Neuronal stem cell (in vitro differentiated cells): ENCODE measurements at regions not wholly inside any gene's neighbourhood (a gene's known extent, or its start where the extent isn't known, plus 50 kb on each side); places are given as distances from the start of the nearest gene placed in this dataset.

Experiments
- DNase-seq: peaks from one replicate; pipeline ENCODE4 v3.0.0-alpha.2; 2013; ENCODE audit warnings: low spot score
- H2AFZ ChIP-seq: one replicate; pipeline ENCODE4 v1.6.1; 2013; ENCODE audit warnings: mild to moderate bottlenecking, low read length, inconsistent platforms
- H2AK5ac ChIP-seq: 2 replicates; pipeline ENCODE4 v1.6.1; 2013; ENCODE audit warnings: low read depth, mild to moderate bottlenecking, inconsistent platforms, low read length, moderate library complexity, mixed read lengths
- H2BK120ac ChIP-seq: 2 replicates; pipeline ENCODE4 v1.6.1; 2013; ENCODE audit warnings: low read depth, mild to moderate bottlenecking, inconsistent platforms, low read length, moderate library complexity, mixed read lengths
- H2BK12ac ChIP-seq: one replicate; pipeline ENCODE4 v1.6.1; 2013; ENCODE audit warnings: low read length, inconsistent platforms
- H2BK15ac ChIP-seq: 2 replicates; pipeline ENCODE4 v1.6.1; 2013; ENCODE audit warnings: mild to moderate bottlenecking, low read length, inconsistent platforms, mixed read lengths
- H2BK5ac ChIP-seq: one replicate; pipeline ENCODE4 v1.6.1; 2013; ENCODE audit warnings: inconsistent platforms, mild to moderate bottlenecking, low read length, moderate library complexity
- H3K14ac ChIP-seq: one replicate; pipeline ENCODE4 v1.6.1; 2013; ENCODE audit warnings: low read length, inconsistent platforms
- H3K18ac ChIP-seq: 2 replicates; pipeline ENCODE4 v1.6.1; 2013; ENCODE audit warnings: low read length, inconsistent platforms
- H3K23ac ChIP-seq: 2 replicates; pipeline ENCODE4 v1.6.1; 2013; ENCODE audit warnings: low read depth, mild to moderate bottlenecking, mixed read lengths, low read length, inconsistent platforms; ENCODE audit not compliant: poor library complexity
- H3K27ac ChIP-seq: replicated peaks from 3 replicates; pipeline ENCODE4 v1.5.1; 2013; ENCODE audit warnings: low read length, inconsistent platforms
- H3K27me3 ChIP-seq, 3 experiments: 2 replicates each; pipeline ENCODE4 v1.6.1; 2013; ENCODE audit warnings: low read length in 3 of 3, mild to moderate bottlenecking in 2 of 3, inconsistent platforms in 1 of 3, low read depth in 1 of 3, mixed read lengths in 1 of 3, moderate library complexity in 1 of 3; ENCODE audit not compliant: control insufficient read depth in 3 of 3, insufficient read depth in 3 of 3
- H3K36me3 ChIP-seq, 2 donors: replicated peaks in 1 of 2; 2 replicates each; pipeline ENCODE4 v1.6.1; 2013; ENCODE audit warnings: low read length in 2 of 2; ENCODE audit not compliant: control insufficient read depth in 2 of 2, insufficient read depth in 2 of 2
- H3K4ac ChIP-seq: 2 replicates; pipeline ENCODE4 v1.6.1; 2013; ENCODE audit warnings: inconsistent platforms, mild to moderate bottlenecking, low read length, moderate library complexity
- H3K4me1 ChIP-seq, 2 donors: 1 replicate in 1 of 2; 2 replicates in 1 of 2; pipeline ENCODE4 v1.6.1; 2013; ENCODE audit warnings: low read length in 2 of 2, low read depth in 1 of 2; ENCODE audit not compliant: control insufficient read depth in 2 of 2, insufficient read depth in 1 of 2
- H3K4me2 ChIP-seq: one replicate; pipeline ENCODE4 v1.6.1; 2013; ENCODE audit warnings: mild to moderate bottlenecking, low read length, inconsistent platforms; ENCODE audit not compliant: insufficient read depth, poor library complexity, severe bottlenecking
- H3K4me3 ChIP-seq, 2 donors: 2 replicates each; pipeline ENCODE4 v1.5.1; 2013; ENCODE audit warnings: low read length in 2 of 2, mild to moderate bottlenecking in 2 of 2, inconsistent platforms in 1 of 2, moderate library complexity in 1 of 2
- H3K79me1 ChIP-seq: one replicate; pipeline ENCODE4 v1.6.1; 2013; ENCODE audit warnings: low read depth, mild to moderate bottlenecking, inconsistent platforms, low read length, moderate library complexity
- H3K9ac ChIP-seq: one replicate; pipeline ENCODE4 v1.6.1; 2013; ENCODE audit warnings: mild to moderate bottlenecking, low read depth, low read length, inconsistent platforms; ENCODE audit not compliant: poor library complexity
- H3K9me3 ChIP-seq, 2 donors: replicated peaks in 1 of 2; 2 replicates each; pipeline versions ENCODE3 to v1.6.1; 2013; ENCODE audit warnings: low read length in 2 of 2, mild to moderate bottlenecking in 2 of 2, inconsistent platforms in 1 of 2, low read depth in 1 of 2, mixed read lengths in 1 of 2, moderate library complexity in 1 of 2; ENCODE audit not compliant: control insufficient read depth in 2 of 2, insufficient read depth in 1 of 2
- H4K8ac ChIP-seq: one replicate; pipeline ENCODE4 v1.6.1; 2013; ENCODE audit warnings: low read depth, mild to moderate bottlenecking, inconsistent platforms, low read length, moderate library complexity
- H4K91ac ChIP-seq: one replicate; pipeline ENCODE4 v1.6.1; 2013; ENCODE audit warnings: low read length, low read depth, mild to moderate bottlenecking, inconsistent platforms; ENCODE audit not compliant: poor library complexity
- WGBS, 2 donors: extraction: QIAGEN DNeasy Blood & Tissue Kit; methylation state at CpG; one replicate each; pipeline ENCODE4 v1.1.7; 2013; ENCODE audit warnings: missing lambda C conversion rate in 2 of 2, mixed read lengths in 1 of 2; ENCODE audit not compliant: insufficient read length in 2 of 2, insufficient replicate concordance in 1 of 2; ENCODE audit errors: extremely low coverage in 2 of 2; 5-methylcytosine and 5-hydroxymethylcytosine counted together

DNA sequence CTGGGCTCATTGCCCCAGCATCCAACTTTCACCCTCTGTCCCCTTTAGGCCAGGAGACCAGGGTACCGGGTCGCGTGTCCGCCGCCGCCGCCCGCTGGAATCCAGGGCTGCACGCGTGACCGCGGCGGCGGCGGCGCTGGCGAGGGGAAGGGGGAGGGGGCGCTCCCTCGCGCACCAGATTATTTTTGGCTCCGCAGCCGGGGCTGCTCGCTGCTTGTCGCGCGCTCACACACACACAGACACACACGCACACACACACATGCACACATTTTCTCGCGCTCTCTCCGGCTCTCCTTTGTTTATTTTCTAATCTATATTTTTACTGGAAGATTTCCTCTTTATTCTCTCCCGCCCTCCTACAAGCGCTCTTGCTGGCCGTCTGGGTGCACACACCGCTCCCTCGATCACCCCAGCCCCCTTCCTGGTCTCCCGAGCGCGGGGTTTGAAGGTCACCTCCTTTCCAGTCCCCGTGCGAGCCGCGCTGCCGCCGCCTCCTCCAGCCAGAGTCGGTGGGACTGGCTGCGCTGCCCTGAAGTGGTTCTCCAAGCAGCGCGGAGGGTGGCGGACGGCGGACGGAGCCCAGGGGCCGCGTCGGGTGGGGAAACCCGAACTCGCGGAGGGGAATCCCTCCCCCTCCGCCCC, 921.4 kb upstream of the EEF2KMT start:
- H3K27me3 ChIP-seq = peaks cover 8 to 50% (median 37%) of the 10 kb centered on the region in 3 experiments

DNA sequence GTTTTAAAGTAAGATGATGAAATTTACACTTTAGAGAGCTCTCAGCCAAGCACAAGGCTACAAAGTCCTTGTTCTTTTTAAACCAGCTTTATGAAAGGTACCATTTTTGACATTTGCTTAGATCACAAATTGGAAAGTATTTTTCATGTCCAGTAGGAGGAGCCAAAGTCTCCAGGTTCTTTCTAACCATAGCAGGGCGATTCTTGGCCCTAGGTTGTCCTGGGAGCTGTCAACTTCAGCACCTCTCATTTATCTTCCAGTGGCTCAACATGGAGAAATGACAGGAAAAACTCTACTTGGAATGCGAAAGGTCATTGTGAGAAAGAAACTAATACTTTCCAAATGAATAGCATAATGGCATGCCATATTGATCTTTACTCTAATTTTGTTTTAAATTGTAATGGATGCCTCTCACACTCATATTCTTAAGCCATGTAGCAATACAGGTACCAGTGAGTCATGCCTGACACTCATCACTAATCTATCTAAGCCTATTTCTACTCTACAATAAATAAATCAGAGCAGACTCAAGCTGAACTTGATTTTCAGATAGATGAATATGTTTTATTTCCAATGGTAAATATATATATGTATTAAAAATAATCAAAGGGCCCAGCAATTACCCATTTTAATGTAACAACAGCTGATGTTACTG, 919.1 kb upstream of the EEF2KMT start:
- Histone ChIP-seq H3K79me1 (no peaks in the 10 kb centered on the region), H3K36me3 (no peaks in the 10 kb centered on the region), H3K18ac (no peak overlapping the region), H2AK5ac (no peak overlapping the region), H4K8ac (no peak overlapping the region), H3K27ac (no peak overlapping the region), H2AFZ (no peak overlapping the region), H3K14ac (no peak overlapping the region), H2BK5ac (no peak overlapping the region), H3K9ac (no peak overlapping the region), H4K91ac (no peak overlapping the region), H3K23ac (no peak overlapping the region), H3K9me3 (no peaks in the 10 kb centered on the region), H2BK120ac (no peak overlapping the region), H3K4me1 (peaks cover 0 to 3% of the 10 kb centered on the region in 2 donors), H3K4ac (no peak overlapping the region), H2BK12ac (no peak overlapping the region), H3K4me2 (no peak overlapping the region), H3K27me3 (peaks cover 8 to 46% (median 37%) of the 10 kb centered on the region in 3 experiments), H3K4me3 (no peak overlapping the region), H2BK15ac (no peak overlapping the region)
- WGBS, 2 donors = no CpG with 5 or more reads among the region's 2 CpGs
- DNase-seq = peak; percentile 59

More for the DNA sequence above, 921.4 kb upstream of the EEF2KMT start:
- Histone ChIP-seq H4K8ac (no peak overlapping the region), H3K4me2 (peak overlapping the region; percentile 83), H3K23ac (no peak overlapping the region), H2BK12ac (no peak overlapping the region), H4K91ac (no peak overlapping the region), H2BK120ac (no peak overlapping the region), H2BK15ac (no peak overlapping the region), H3K36me3 (no peaks in the 10 kb centered on the region), H3K4ac (no peak overlapping the region), H2AK5ac (no peak overlapping the region), H3K14ac (no peak overlapping the region), H3K79me1 (no peaks in the 10 kb centered on the region), H3K27ac (no peak overlapping the region), H3K18ac (peak overlapping the region; percentile 54), H2BK5ac (no peak overlapping the region), H3K9me3 (no peaks in the 10 kb centered on the region), H3K4me3 (peak overlapping the region in 1 of 2 donors; percentile 70), H2AFZ (no peak overlapping the region), H3K9ac (peak overlapping the region; percentile 70), H3K4me1 (peaks cover 0 to 3% of the 10 kb centered on the region in 2 donors)
- WGBS, 2 donors = no CpG with 5 or more reads among the region's 59 CpGs
- DNase-seq = peak; percentile 38

DNA sequence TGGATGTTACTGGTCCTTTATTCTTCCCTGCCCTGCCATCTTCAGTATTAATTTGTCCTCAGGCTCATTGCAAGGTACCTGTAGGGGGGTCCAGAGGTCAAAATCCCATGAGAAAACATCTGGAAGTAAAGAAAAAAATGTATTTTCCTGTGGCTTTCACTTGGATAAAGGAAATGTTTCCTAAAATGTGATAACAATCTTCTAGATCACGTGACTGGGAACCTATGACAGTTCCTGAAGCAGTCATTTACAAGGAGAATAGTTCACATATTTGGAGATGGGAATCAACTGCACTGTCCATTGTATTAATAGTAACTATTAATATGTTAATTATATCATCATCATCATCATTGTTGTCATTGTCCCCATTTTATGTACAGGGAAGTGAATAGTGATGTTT, 915.1 kb upstream of the EEF2KMT start:
- no peak overlapping the region for H2AFZ ChIP-seq
- no peak overlapping the region for H3K23ac ChIP-seq
- no peak overlapping the region for H4K8ac ChIP-seq
- H2BK120ac ChIP-seq = no peak overlapping the region
- H3K18ac ChIP-seq = no peak overlapping the region
- no peak overlapping the region for H2BK12ac ChIP-seq
- H3K9ac ChIP-seq = no peak overlapping the region
- H2AK5ac ChIP-seq = no peak overlapping the region
- H3K14ac ChIP-seq = no peak overlapping the region
- DNase-seq = no peak
- WGBS, 2 donors = no CpG with 5 or more reads among the region's 1 CpG
- H3K36me3 ChIP-seq = no peaks in the 10 kb centered on the region
- H2BK15ac ChIP-seq = no peak overlapping the region
- no peak overlapping the region for H3K4me3 ChIP-seq
- no peak overlapping the region for H2BK5ac ChIP-seq
- H3K79me1 ChIP-seq = no peaks in the 10 kb centered on the region
- peaks cover 1 to 8% (median 2%) of the 10 kb centered on the region in 3 experiments for H3K27me3 ChIP-seq
- H3K4me2 ChIP-seq = no peak overlapping the region
- H3K4ac ChIP-seq = no peak overlapping the region
- no peaks in the 10 kb centered on the region for H3K9me3 ChIP-seq
- H4K91ac ChIP-seq = no peak overlapping the region
- no peak overlapping the region for H3K27ac ChIP-seq
- no peaks in the 10 kb centered on the region for H3K4me1 ChIP-seq

DNA sequence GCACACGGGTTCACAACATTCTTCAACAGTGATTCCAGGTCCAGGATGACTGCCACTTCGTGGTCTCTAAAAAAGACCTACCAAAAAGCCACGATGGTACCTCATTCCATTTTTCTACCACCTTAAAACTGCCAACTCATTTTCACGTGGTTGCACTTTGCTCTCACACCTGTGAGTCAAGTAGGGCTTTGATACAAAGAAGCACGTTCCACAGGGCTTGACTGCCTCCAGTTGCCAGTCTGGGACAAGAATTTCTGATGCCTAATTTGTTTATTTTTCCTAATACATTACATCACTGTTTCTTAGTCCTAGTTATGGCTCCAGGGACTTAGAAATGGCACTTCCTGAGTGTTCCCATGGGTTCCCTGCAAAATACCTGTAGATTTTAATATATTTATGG, 911.6 kb upstream of the EEF2KMT start:
- no CpG with 5 or more reads among the region's 5 CpGs for WGBS, 2 donors
- H3K4me2 ChIP-seq = no peak overlapping the region
- no peak overlapping the region for H4K91ac ChIP-seq
- no peak overlapping the region for H3K4ac ChIP-seq
- H3K27ac ChIP-seq = no peak overlapping the region
- no peak overlapping the region for H2BK120ac ChIP-seq
- H2BK5ac ChIP-seq = no peak overlapping the region
- H3K9ac ChIP-seq = no peak overlapping the region
- H2AFZ ChIP-seq = no peak overlapping the region
- no peak overlapping the region for H4K8ac ChIP-seq
- H3K23ac ChIP-seq = no peak overlapping the region
- H3K79me1 ChIP-seq = no peaks in the 10 kb centered on the region
- H3K27me3 ChIP-seq = no peaks in the 10 kb centered on the region
- no peak overlapping the region for H2BK15ac ChIP-seq
- H2AK5ac ChIP-seq = no peak overlapping the region
- H3K36me3 ChIP-seq = no peaks in the 10 kb centered on the region
- H3K4me3 ChIP-seq = no peak overlapping the region
- no peak overlapping the region for H3K18ac ChIP-seq
- no peak overlapping the region for H2BK12ac ChIP-seq
- no peaks in the 10 kb centered on the region for H3K4me1 ChIP-seq
- H3K14ac ChIP-seq = no peak overlapping the region
- H3K9me3 ChIP-seq = no peaks in the 10 kb centered on the region
- no peak for DNase-seq
